ENCODE measurements at regions not wholly inside any gene's neighbourhood (a gene's known extent, or its start where the extent isn't known, plus 50 kb on each side); places are given as distances from the start of the nearest gene placed in this dataset.
"Not testable (repeated sequence)": the region's sequence is repeated elsewhere in the genome, so short reads cannot be mapped to it uniquely, and the experiment has no call there.

- no peak for DNase-seq (ENCODE audit: low read depth in 2 of 2)
Measured at GRCh38 chr6:169980826-169981450, 229.5 kb downstream of the ERMARD start.

- no peak for DNase-seq (ENCODE audit: low read depth in 2 of 2)
Measured at GRCh38 chr6:169979873-169980432, 228.5 kb downstream of the ERMARD start.

- DNase-seq (ENCODE audit: low read depth in 2 of 2): no peak
Measured at GRCh38 chr6:169978615-169979161, 227.3 kb downstream of the ERMARD start.

GRCh38 chr6:169977434-169978265, 226.2 kb downstream of the ERMARD start:
- no peak for DNase-seq (ENCODE audit: low read depth in 2 of 2)

- DNase-seq (ENCODE audit: low read depth in 2 of 2): no peak
Measured at GRCh38 chr6:169976301-169977081, 225.1 kb downstream of the ERMARD start.

GRCh38 chr6:169975701-169976100, 224.3 kb downstream of the ERMARD start:
- DNase-seq (ENCODE audit: low read depth in 2 of 2): no peak

GRCh38 chr6:169975286-169975685, 223.9 kb downstream of the ERMARD start:
- DNase-seq (ENCODE audit: low read depth in 2 of 2): no peak

- no peak for DNase-seq (ENCODE audit: low read depth in 2 of 2)
Measured at GRCh38 chr6:169974663-169975062, 223.2 kb downstream of the ERMARD start.

GRCh38 chr6:169973588-169974467, 222.4 kb downstream of the ERMARD start:
- not testable (repeated sequence) for DNase-seq (ENCODE audit: low read depth in 2 of 2)

- DNase-seq (ENCODE audit: low read depth in 2 of 2): no peak
Measured at GRCh38 chr6:169972736-169973135, 221.3 kb downstream of the ERMARD start.

- DNase-seq (ENCODE audit: low read depth in 2 of 2): no peak
Measured at GRCh38 chr6:169972101-169972651, 220.8 kb downstream of the ERMARD start.

- no peak for DNase-seq (ENCODE audit: low read depth in 2 of 2)
Measured at GRCh38 chr6:169971081-169971861, 219.8 kb downstream of the ERMARD start.

GRCh38 chr6:169970306-169970988, 219.0 kb downstream of the ERMARD start:
- no peak for DNase-seq (ENCODE audit: low read depth in 2 of 2)

- DNase-seq (ENCODE audit: low read depth in 2 of 2): no peak
Measured at GRCh38 chr6:169969372-169970099, 218.1 kb downstream of the ERMARD start.

- no peak for DNase-seq (ENCODE audit: low read depth in 2 of 2)
Measured at GRCh38 chr6:169968541-169969270, 217.3 kb downstream of the ERMARD start.

GRCh38 chr6:169967687-169968086, 216.3 kb downstream of the ERMARD start:
- no peak for DNase-seq (ENCODE audit: low read depth in 2 of 2)

- no peak for DNase-seq (ENCODE audit: low read depth in 2 of 2)
Measured at GRCh38 chr6:169966312-169967181, 215.1 kb downstream of the ERMARD start.

Data from fibroblast of skin of left biceps (primary cell).